ENCODE measurements at regions not wholly inside any gene's neighbourhood (a gene's known extent, or its start where the extent isn't known, plus 50 kb on each side); places are given as distances from the start of the nearest gene placed in this dataset.

GRCh38 chr12:19972325-19973288 is 395.7 kb upstream of the PDE3A start:
- H3K27ac Mint-ChIP-seq: no peak overlapping the region
- ChIA-PET POLR2A (no interaction called here), CTCF (no interaction called here)
- Histone ChIP-seq H3K27me3 (replicated peaks in 1 of 4; ENCODE audit: control extremely low read depth in 1 of 4, control insufficient read depth in 3 of 4, insufficient read depth in 4 of 4, low read length in 3 of 4) (no peaks in the 10 kb centered on the region), H4K20me1 (ENCODE audit: control insufficient read depth, insufficient read depth, low read length, poor library complexity, severe bottlenecking) (no peaks in the 10 kb centered on the region), H3K9ac (ENCODE audit: low read length) (no peak overlapping the region), H3K9me3 (ENCODE audit: control extremely low read depth in 1 of 3, control insufficient read depth in 2 of 3, insufficient read depth in 1 of 3, low read length in 2 of 3) (no peaks in the 10 kb centered on the region), H3K79me2 (ENCODE audit: control insufficient read depth, insufficient read depth, low read length) (no peaks in the 10 kb centered on the region), H3K4me1 (ENCODE audit: control insufficient read depth in 2 of 2, insufficient read depth in 2 of 2, low read length in 2 of 2) (no peaks in the 10 kb centered on the region), H3K4me2 (replicated peaks; ENCODE audit: low read depth, low read length, poor library complexity, severe bottlenecking) (no peak overlapping the region), H3K27ac (ENCODE audit: low read length in 2 of 2) (no peak overlapping the region), H2AFZ (ENCODE audit: insufficient read depth, low read depth, low read length, poor library complexity, severe bottlenecking) (no peak overlapping the region), H3K4me3 (ENCODE audit: control extremely low read depth in 1 of 5, extremely low read depth in 1 of 5, insufficient read depth in 1 of 5, low read depth in 2 of 5, low read length in 4 of 5) (no peak overlapping the region), H3K36me3 (replicated peaks in 1 of 2; ENCODE audit: control extremely low read depth in 1 of 2, control insufficient read depth in 1 of 2, extremely low read depth in 1 of 2, insufficient read depth in 2 of 2, low read length in 1 of 2) (no peaks in the 10 kb centered on the region)
- DNase-seq (no peak), ATAC-seq (ENCODE audit: low read depth) (no peak)
- no peaks in the 10 kb centered on the region for H3K4me1 Mint-ChIP-seq
- intact Hi-C loops (cut with micrococcal nuclease): no loop called here
- H3K27me3 Mint-ChIP-seq: no peaks in the 10 kb centered on the region
- no peak for TF ChIP-seq CTCF (IDR thresholded peaks at IDR 0.05)
- no peak for TF ChIP-seq EZH2 (IDR thresholded peaks at IDR 0.05; ENCODE audit: borderline replicate concordance, insufficient read depth, low read depth, low read length, poor library complexity, severe bottlenecking)
- H3K4me3 Mint-ChIP-seq: no peak overlapping the region
- WGBS (ENCODE audit: insufficient coverage): 25% methylated on average over 4 of the region's 11 CpGs
- H3K9me3 Mint-ChIP-seq (ENCODE audit: insufficient read depth): peaks cover 5% of the 10 kb centered on the region

- Histone ChIP-seq H4K20me1 (ENCODE audit: control insufficient read depth, insufficient read depth, low read length, poor library complexity, severe bottlenecking) (no peaks in the 10 kb centered on the region), H3K4me3 (ENCODE audit: control extremely low read depth in 1 of 5, extremely low read depth in 1 of 5, insufficient read depth in 1 of 5, low read depth in 2 of 5, low read length in 4 of 5) (no peak overlapping the region), H3K9me3 (ENCODE audit: control extremely low read depth in 1 of 3, control insufficient read depth in 2 of 3, insufficient read depth in 1 of 3, low read length in 2 of 3) (no peaks in the 10 kb centered on the region), H3K9ac (ENCODE audit: low read length) (no peak overlapping the region), H3K27ac (ENCODE audit: low read length in 2 of 2) (no peak overlapping the region), H3K79me2 (ENCODE audit: control insufficient read depth, insufficient read depth, low read length) (no peaks in the 10 kb centered on the region), H2AFZ (ENCODE audit: insufficient read depth, low read depth, low read length, poor library complexity, severe bottlenecking) (no peak overlapping the region), H3K4me2 (replicated peaks; ENCODE audit: low read depth, low read length, poor library complexity, severe bottlenecking) (no peak overlapping the region), H3K36me3 (replicated peaks in 1 of 2; ENCODE audit: control extremely low read depth in 1 of 2, control insufficient read depth in 1 of 2, extremely low read depth in 1 of 2, insufficient read depth in 2 of 2, low read length in 1 of 2) (no peaks in the 10 kb centered on the region), H3K27me3 (replicated peaks in 1 of 4; ENCODE audit: control extremely low read depth in 1 of 4, control insufficient read depth in 3 of 4, insufficient read depth in 4 of 4, low read length in 3 of 4) (no peaks in the 10 kb centered on the region), H3K4me1 (ENCODE audit: control insufficient read depth in 2 of 2, insufficient read depth in 2 of 2, low read length in 2 of 2) (no peaks in the 10 kb centered on the region)
- TF ChIP-seq EZH2 (IDR thresholded peaks at IDR 0.05; ENCODE audit: borderline replicate concordance, insufficient read depth, low read depth, low read length, poor library complexity, severe bottlenecking): no peak
- POLR2A ChIA-PET: no interaction called here
- ATAC-seq (ENCODE audit: low read depth): no peak
- Mint-ChIP-seq H3K4me3 (no peak overlapping the region), H3K4me1 (no peaks in the 10 kb centered on the region), H3K9me3 (ENCODE audit: insufficient read depth) (peaks cover 10% of the 10 kb centered on the region), H3K27ac (no peak overlapping the region), H3K27me3 (no peaks in the 10 kb centered on the region)
- DNase-seq: no peak
- intact Hi-C loops (cut with micrococcal nuclease): no loop called here
- CTCF ChIA-PET: no interaction called here
These were observed 390.1 kb upstream of the PDE3A start for GRCh38 chr12:19978193-19978592.

Measured in B cell (primary cell).